HEK293T (cell line): ENCODE measurements at regions not wholly inside any gene's neighbourhood (a gene's known extent, or its start where the extent isn't known, plus 50 kb on each side); places are given as distances from the start of the nearest gene placed in this dataset.

Experiments
- CTCF ChIA-PET: fragments of 350-600 bp; formaldehyde crosslinking; extraction: SDS; loops from one replicate; lab custom pipeline; 2021; ENCODE audit warnings: antibody characterized with exemption, inconsistent platforms; lab: Yijun Ruan, JAX
- POLR2A ChIA-PET: fragments of 350-600 bp; formaldehyde crosslinking; extraction: SDS; loops from one replicate; lab custom pipeline; 2020; ENCODE audit warnings: antibody characterized with exemption, inconsistent platforms; lab: Yijun Ruan, JAX
- DNase-seq: peaks from one replicate; pipeline ENCODE4 v3.0.0; 2012; ENCODE audit warnings: mixed read lengths; ENCODE audit errors: extremely low spot score
- ARNT ChIP-seq: fragments of 450-650 bp; IDR thresholded peaks from 2 replicates; pipeline ENCODE4 v1.6.1; 2017; ENCODE audit warnings: mild to moderate bottlenecking
- BHLHE40 ChIP-seq: fragments of 450-650 bp; IDR thresholded peaks from 2 replicates; pipeline ENCODE4 v1.6.1; 2016; ENCODE audit warnings: mild to moderate bottlenecking, moderate library complexity, borderline replicate concordance
- CTBP1 ChIP-seq: fragments of 450-650 bp; IDR thresholded peaks from 2 replicates; pipeline ENCODE4 v1.6.1; 2016; ENCODE audit warnings: borderline replicate concordance
- ELF4 ChIP-seq: fragments of 450-650 bp; IDR thresholded peaks from 2 replicates; pipeline ENCODE4 v1.6.1; 2017; ENCODE audit warnings: antibody characterized with exemption
- FOXA1 ChIP-seq: fragments of 450-650 bp; IDR thresholded peaks from 2 replicates; pipeline ENCODE4 v1.6.1; 2016; ENCODE audit warnings: mild to moderate bottlenecking
- FOXK2 ChIP-seq: fragments of 450-650 bp; IDR thresholded peaks from 2 replicates; pipeline ENCODE4 v1.6.1; 2016; ENCODE audit warnings: mild to moderate bottlenecking
- FOXM1 ChIP-seq: fragments of 450-650 bp; IDR thresholded peaks from 2 replicates; pipeline ENCODE4 v1.6.1; 2017; ENCODE audit warnings: mild to moderate bottlenecking, borderline replicate concordance
- HDGF ChIP-seq: fragments of 450-650 bp; IDR thresholded peaks from 2 replicates; pipeline ENCODE4 v1.6.1; 2017; ENCODE audit warnings: antibody characterized with exemption, borderline replicate concordance
- L3MBTL2 ChIP-seq: fragments of 450-650 bp; conservative IDR thresholded peaks from 2 replicates; pipeline ENCODE4 v1.6.1; 2016; ENCODE audit warnings: mild to moderate bottlenecking
- LEF1 ChIP-seq: fragments of 450-650 bp; IDR thresholded peaks from 2 replicates; pipeline ENCODE4 v1.6.1; 2017; ENCODE audit warnings: mild to moderate bottlenecking, borderline replicate concordance
- NFRKB ChIP-seq: fragments of 450-650 bp; IDR thresholded peaks from 2 replicates; pipeline ENCODE4 v1.6.1; 2016; ENCODE audit warnings: mild to moderate bottlenecking, moderate library complexity
- SP1 ChIP-seq: fragments of 450-650 bp; IDR thresholded peaks from 2 replicates; pipeline ENCODE4 v1.6.1; 2017
- SUZ12 ChIP-seq: fragments of 450-650 bp; IDR thresholded peaks from 2 replicates; pipeline ENCODE4 v1.6.1; 2016; ENCODE audit warnings: mild to moderate bottlenecking
- TARDBP ChIP-seq: fragments of 450-650 bp; IDR thresholded peaks from 2 replicates; pipeline ENCODE4 v1.6.1; 2016
- ZNF384 ChIP-seq: fragments of 450-650 bp; IDR thresholded peaks from 2 replicates; pipeline ENCODE4 v1.6.1; 2016
- TF ChIP-seq, protein P1 (sequence below): fragments of 450-650 bp; IDR thresholded peaks from 2 replicates; pipeline ENCODE4 v1.6.1; 2016

DNA sequence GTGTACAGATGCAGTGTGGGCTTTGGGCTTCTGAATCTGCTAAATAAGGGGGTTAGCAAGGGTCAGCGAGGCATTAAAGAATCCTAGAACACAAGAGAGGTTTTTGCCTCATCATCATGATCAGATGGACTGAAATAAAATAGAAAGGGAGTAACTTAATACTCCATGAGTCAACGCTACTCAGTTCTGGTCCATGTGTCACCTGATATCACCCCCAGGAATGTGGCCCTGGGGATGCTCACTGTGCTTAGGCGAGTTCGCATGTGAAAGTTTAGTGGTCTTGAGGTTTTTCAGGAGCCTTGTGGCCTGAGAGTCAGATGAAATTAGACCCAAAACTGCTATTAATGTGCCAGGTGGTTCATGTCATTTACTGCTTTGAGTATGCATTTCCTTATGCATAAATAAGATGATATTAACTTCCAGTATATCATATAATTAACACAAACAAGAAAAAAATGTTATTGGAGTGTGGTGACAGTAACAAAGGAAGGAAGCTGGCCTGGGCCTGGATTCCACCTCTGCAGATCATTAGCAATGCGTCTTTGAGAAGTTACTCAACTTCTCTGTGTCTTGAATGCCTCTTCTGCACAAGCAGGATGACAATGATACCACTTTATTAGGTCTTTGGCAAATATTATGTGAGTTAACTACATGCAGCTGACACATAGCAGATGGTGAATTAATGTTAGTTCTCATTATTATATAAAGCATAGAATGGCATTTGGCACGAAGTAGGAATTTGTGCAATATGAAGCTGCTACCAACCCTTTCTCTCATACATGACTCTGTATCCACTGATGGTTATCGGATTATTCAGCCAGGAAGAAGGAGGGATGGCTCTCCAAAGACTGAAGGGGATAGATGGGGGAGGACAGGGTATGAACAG is 1272.6 kb downstream of the AACS start:
- ChIA-PET POLR2A (no interaction called here), CTCF (no interaction called here)
- no peak for DNase-seq
- TF ChIP-seq HDGF (no peak), SP1 (no peak), FOXK2 (no peak), FOXM1 (no peak), ARNT (no peak), CTBP1 (no peak), LEF1 (no peak), NFRKB (no peak), ZNF384 (no peak), L3MBTL2 (no peak), TARDBP (no peak), ELF4 (no peak), SUZ12 (no peak), FOXA1 (no peak), BHLHE40 (no peak)
- TF ChIP-seq, protein P1, sequence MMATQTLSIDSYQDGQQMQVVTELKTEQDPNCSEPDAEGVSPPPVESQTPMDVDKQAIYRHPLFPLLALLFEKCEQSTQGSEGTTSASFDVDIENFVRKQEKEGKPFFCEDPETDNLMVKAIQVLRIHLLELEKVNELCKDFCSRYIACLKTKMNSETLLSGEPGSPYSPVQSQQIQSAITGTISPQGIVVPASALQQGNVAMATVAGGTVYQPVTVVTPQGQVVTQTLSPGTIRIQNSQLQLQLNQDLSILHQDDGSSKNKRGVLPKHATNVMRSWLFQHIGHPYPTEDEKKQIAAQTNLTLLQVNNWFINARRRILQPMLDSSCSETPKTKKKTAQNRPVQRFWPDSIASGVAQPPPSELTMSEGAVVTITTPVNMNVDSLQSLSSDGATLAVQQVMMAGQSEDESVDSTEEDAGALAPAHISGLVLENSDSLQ = no peak

DNA sequence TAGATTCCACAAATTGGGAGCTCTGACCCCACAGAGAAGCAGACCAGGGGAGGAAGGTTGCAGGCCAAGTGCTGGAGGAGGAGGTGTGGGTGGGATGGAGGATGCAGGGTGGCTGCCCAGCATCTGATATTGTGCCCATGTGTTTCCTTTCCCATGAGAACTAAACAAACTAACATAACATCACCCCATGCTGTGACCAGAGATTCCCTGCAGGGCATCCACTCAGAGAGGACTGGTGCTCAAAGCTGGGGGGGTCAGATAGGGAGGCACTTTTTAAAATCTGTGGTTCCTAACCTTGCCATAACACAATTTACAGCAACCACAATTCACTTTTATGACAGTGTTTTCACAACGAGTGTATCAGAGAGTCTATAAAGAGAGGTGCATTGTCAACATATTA is 1277.6 kb downstream of the AACS start:
- ChIA-PET CTCF (no interaction called here), POLR2A (no interaction called here)
- DNase-seq = no peak
- TF ChIP-seq SP1 (no peak), TARDBP (no peak), FOXM1 (no peak), LEF1 (no peak), FOXA1 (no peak), L3MBTL2 (no peak), CTBP1 (no peak)
- TF ChIP-seq, protein P1 = no peak

DNA sequence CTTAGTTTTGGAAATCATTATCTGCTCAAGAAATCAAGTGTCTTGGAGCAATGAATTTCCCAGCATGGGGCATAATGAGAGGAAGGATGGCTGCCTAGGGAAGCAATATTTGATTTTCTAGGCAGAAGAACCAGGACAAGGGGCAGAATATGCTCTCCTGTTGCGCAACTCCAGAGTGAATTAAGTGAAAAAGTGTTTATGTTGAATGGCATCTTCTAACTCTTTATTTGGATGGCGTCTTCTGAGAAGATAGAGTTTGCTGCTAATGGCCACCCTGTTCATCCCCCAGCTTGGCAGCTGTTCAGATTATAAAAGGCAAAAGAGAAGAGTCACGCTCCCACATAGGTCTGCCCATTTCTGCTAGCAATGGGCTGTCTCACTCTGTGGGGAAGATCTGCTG is 1278.1 kb downstream of the AACS start:
- DNase-seq = no peak
- TF ChIP-seq L3MBTL2 (no peak), CTBP1 (no peak), NFRKB (no peak), BHLHE40 (no peak), ZNF384 (no peak), FOXA1 (no peak), HDGF (no peak), FOXM1 (no peak), LEF1 (no peak), FOXK2 (no peak), ELF4 (no peak), SUZ12 (no peak), ARNT (no peak), SP1 (no peak), TARDBP (no peak)
- TF ChIP-seq, protein P1 = no peak
- CTCF ChIA-PET = no interaction called here
- POLR2A ChIA-PET = no interaction called here

DNA sequence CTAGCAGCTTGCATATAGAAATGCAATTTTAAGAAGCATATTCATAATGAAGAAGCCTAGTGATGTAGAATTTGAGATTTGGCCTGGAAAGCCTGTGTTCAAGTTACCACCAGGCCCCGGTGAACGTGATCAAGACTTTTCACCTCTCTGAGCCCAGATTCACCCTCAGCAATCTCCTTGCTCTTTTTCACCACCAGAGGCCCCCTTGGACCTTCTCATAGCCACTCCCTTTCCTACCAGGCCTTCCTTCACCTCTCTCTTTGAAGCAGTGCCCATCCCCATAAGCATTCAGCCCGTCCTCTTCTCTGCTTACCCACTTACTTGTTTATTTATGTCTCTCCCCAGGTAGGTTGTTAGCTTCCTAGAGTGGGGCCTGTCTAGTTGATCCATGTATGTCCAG is 1280.9 kb downstream of the AACS start:
- CTCF ChIA-PET = no interaction called here
- POLR2A ChIA-PET = no interaction called here
- TF ChIP-seq ELF4 (no peak), FOXK2 (no peak), FOXA1 (no peak), SP1 (no peak), NFRKB (no peak), ZNF384 (no peak), HDGF (no peak)
- no peak for DNase-seq

DNA sequence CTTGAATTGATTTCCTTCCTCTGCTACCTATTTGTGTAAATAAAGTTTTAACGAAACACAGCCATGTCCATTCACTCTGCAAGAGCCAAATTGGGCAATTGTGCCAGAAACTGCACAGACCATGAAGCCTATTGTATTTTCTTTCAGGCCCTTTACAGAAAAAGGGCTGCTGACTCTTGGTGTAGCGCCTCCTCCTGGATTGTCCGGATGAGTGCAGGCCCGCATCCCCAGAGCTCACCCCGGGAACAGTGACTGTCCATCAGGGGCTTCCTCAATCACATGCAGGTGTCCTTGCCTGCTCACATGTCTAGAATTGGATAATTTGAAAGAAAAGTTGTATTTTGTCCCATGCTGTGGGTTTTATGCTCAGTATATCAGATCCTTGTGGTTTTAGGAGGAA is 1282.2 kb downstream of the AACS start:
- CTCF ChIA-PET = no interaction called here
- POLR2A ChIA-PET = no interaction called here
- TF ChIP-seq NFRKB (no peak), FOXK2 (no peak), BHLHE40 (no peak), ARNT (no peak), SUZ12 (no peak), SP1 (no peak), CTBP1 (no peak), FOXM1 (no peak), L3MBTL2 (no peak)
- no peak for DNase-seq

- POLR2A ChIA-PET = no interaction called here
- TF ChIP-seq ZNF384 = no peak
- TF ChIP-seq SP1 = no peak
- TF ChIP-seq ELF4 = no peak
- TF ChIP-seq ARNT = no peak
- no peak for TF ChIP-seq FOXA1
- TF ChIP-seq, protein P1 = no peak
- no peak for TF ChIP-seq CTBP1
- TF ChIP-seq BHLHE40 = no peak
- no peak for TF ChIP-seq LEF1
- no peak for TF ChIP-seq SUZ12
- no peak for TF ChIP-seq TARDBP
- no peak for TF ChIP-seq HDGF
- CTCF ChIA-PET = no interaction called here
- DNase-seq = no peak
These were observed 1284.1 kb downstream of the AACS start for GRCh38 chr12:126349383-126349782.
